Endothelial cell (in vitro differentiated cells): ENCODE measurements at regions not wholly inside any gene's neighbourhood (a gene's known extent, or its start where the extent isn't known, plus 50 kb on each side); places are given as distances from the start of the nearest gene placed in this dataset.

Experiments
- DNase-seq: peaks from one replicate; pipeline ENCODE4 v3.0.0; 2021; ENCODE audit warnings: low spot score
- H3K27ac Mint-ChIP-seq: one replicate; pipeline ENCODE4 v1.8.0; 2021; ENCODE audit warnings: mixed read lengths, inconsistent platforms; ENCODE audit not compliant: unreplicated experiment
- H3K27me3 Mint-ChIP-seq: one replicate; pipeline ENCODE4 v1.8.0; 2021; ENCODE audit warnings: mild to moderate bottlenecking, moderate library complexity, mixed read lengths, inconsistent platforms; ENCODE audit not compliant: unreplicated experiment
- H3K36me3 Mint-ChIP-seq: one replicate; pipeline ENCODE4 v1.8.0; 2021; ENCODE audit warnings: mild to moderate bottlenecking, low read depth, mixed read lengths, inconsistent platforms; ENCODE audit not compliant: unreplicated experiment
- H3K4me1 Mint-ChIP-seq: one replicate; pipeline ENCODE4 v1.8.0; 2021; ENCODE audit warnings: mild to moderate bottlenecking, mixed read lengths, inconsistent platforms; ENCODE audit not compliant: unreplicated experiment
- H3K4me3 Mint-ChIP-seq: one replicate; pipeline ENCODE4 v1.8.0; 2021; ENCODE audit warnings: mild to moderate bottlenecking, mixed read lengths, inconsistent platforms; ENCODE audit not compliant: unreplicated experiment
- H3K9me3 Mint-ChIP-seq: one replicate; pipeline ENCODE4 v1.8.0; 2021; ENCODE audit warnings: mixed read lengths, inconsistent platforms; ENCODE audit not compliant: unreplicated experiment
- TF ChIP-seq, protein P1 (sequence below): fragments of 200-600 bp; sonication (generic); IDR thresholded peaks from one replicate; pipeline ENCODE4 v1.5.0; 2021; ENCODE audit warnings: antibody characterized with exemption; ENCODE audit not compliant: unreplicated experiment

DNA sequence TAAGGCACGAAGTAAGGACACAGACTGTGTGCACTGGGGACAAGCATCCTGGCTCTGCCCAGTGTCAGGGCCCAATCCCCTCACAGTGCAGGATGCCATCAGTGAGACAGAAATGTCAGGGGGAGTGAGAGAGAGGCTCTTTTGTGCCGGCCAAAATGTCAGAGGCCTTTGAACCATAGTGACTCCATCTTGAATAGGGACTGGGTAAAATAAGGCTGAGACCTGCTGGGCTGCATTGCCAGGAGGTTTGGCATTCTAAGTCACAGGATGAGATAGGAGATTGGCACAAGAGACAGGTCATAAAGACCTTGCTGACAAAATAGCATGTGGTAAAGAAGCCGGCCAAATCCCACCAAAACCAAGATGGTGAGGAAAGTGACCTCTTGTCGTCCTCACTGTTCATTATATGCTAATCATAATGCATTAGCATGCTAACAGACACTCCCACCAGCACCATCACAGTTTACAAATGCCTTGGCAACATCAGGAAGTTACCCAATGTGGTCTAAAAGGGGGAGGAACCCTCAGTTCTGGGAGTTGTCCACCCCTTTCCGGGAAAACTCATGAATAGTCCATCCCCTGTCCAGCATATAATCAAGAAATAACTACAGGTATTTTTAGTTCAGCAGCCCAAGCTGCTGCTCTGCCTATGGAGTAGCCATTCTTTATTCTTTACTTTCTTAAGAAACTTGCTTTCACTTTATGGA, 337.4 kb downstream of the LPIN1 start:
- H3K4me1 Mint-ChIP-seq: no peaks in the 10 kb centered on the region
- H3K27ac Mint-ChIP-seq: no peak overlapping the region
- H3K36me3 Mint-ChIP-seq: no peaks in the 10 kb centered on the region
- TF ChIP-seq, protein P1, sequence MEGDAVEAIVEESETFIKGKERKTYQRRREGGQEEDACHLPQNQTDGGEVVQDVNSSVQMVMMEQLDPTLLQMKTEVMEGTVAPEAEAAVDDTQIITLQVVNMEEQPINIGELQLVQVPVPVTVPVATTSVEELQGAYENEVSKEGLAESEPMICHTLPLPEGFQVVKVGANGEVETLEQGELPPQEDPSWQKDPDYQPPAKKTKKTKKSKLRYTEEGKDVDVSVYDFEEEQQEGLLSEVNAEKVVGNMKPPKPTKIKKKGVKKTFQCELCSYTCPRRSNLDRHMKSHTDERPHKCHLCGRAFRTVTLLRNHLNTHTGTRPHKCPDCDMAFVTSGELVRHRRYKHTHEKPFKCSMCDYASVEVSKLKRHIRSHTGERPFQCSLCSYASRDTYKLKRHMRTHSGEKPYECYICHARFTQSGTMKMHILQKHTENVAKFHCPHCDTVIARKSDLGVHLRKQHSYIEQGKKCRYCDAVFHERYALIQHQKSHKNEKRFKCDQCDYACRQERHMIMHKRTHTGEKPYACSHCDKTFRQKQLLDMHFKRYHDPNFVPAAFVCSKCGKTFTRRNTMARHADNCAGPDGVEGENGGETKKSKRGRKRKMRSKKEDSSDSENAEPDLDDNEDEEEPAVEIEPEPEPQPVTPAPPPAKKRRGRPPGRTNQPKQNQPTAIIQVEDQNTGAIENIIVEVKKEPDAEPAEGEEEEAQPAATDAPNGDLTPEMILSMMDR: no peak
- H3K9me3 Mint-ChIP-seq: no peaks in the 10 kb centered on the region
- H3K4me3 Mint-ChIP-seq: no peak overlapping the region
- DNase-seq: no peak
- no peaks in the 10 kb centered on the region for H3K27me3 Mint-ChIP-seq

DNA sequence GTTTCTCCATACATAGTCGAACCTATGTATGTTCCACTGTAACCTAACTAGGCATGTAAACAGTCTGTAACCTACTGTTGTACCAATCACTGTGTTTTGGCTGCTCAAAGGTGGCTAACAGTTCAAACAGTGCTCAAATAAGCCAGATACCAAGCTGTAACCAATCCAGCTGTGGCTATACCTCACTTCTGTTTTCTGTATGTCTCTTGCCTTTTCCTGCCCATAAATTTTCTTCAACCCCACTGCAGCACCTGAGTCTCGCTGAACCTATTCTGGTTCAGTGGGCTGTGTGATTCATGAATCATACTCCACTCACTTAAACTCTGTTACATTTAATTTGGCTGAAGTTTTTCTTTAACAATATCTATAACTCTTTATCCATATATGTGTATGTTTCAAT, 340.7 kb downstream of the LPIN1 start:
- no peaks in the 10 kb centered on the region for H3K9me3 Mint-ChIP-seq
- H3K27me3 Mint-ChIP-seq: peaks cover 2% of the 10 kb centered on the region
- no peak for DNase-seq
- H3K4me3 Mint-ChIP-seq: no peak overlapping the region
- H3K36me3 Mint-ChIP-seq: no peaks in the 10 kb centered on the region
- no peak overlapping the region for H3K27ac Mint-ChIP-seq
- TF ChIP-seq, protein P1: no peak
- no peaks in the 10 kb centered on the region for H3K4me1 Mint-ChIP-seq

DNA sequence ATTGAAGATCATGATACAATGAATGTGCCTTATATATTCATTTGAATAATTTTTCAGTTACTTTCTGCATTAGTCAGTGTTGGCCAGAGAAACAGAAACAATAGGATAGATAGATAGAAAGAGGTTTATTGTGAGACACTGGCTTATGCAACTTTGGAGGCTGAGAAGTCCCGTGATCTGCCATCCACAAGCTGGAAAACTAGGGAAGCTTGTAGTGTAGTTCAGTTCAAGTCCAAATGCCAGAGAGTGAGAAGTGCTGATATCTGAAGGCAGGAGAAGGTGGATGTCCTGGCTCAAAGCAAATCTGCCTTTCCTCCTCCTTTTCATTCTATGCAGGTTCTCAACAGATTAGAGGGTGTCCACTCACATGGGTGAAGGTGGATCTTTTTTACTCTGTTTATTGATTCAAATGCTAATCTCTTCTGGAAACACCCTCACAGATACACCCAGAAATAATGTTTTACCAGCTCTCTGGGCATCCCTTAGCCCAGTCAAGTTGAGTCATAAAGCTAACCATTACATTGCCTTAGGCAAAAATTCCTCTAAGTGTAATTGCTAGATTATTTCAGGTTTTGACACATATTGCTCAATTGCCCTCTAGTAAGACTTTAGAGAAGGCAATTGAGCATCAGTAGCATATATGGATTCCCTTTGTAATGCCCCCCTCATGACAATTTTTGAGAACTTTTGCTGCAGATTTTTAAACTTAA, 341.4 kb downstream of the LPIN1 start:
- H3K27ac Mint-ChIP-seq: no peak overlapping the region
- H3K36me3 Mint-ChIP-seq: no peaks in the 10 kb centered on the region
- H3K4me3 Mint-ChIP-seq: no peak overlapping the region
- H3K4me1 Mint-ChIP-seq: no peaks in the 10 kb centered on the region
- H3K9me3 Mint-ChIP-seq: no peaks in the 10 kb centered on the region
- H3K27me3 Mint-ChIP-seq: peaks cover 2% of the 10 kb centered on the region
- TF ChIP-seq, protein P1: no peak
- no peak for DNase-seq

GRCh38 chr2:12089001-12089400, 342.6 kb downstream of the LPIN1 start:
- Mint-ChIP-seq H3K4me3 (no peak overlapping the region), H3K27me3 (peaks cover 2% of the 10 kb centered on the region), H3K27ac (no peak overlapping the region), H3K9me3 (no peaks in the 10 kb centered on the region), H3K4me1 (no peaks in the 10 kb centered on the region), H3K36me3 (no peaks in the 10 kb centered on the region)
- no peak for DNase-seq
- TF ChIP-seq, protein P1: no peak

GRCh38 chr2:12089496-12089895, 343.1 kb downstream of the LPIN1 start:
- Mint-ChIP-seq H3K27ac (no peak overlapping the region), H3K4me3 (no peak overlapping the region), H3K4me1 (no peaks in the 10 kb centered on the region), H3K27me3 (peaks cover 2% of the 10 kb centered on the region), H3K9me3 (no peaks in the 10 kb centered on the region), H3K36me3 (no peaks in the 10 kb centered on the region)
- no peak for DNase-seq
- TF ChIP-seq, protein P1: no peak
